T1000 (cell line): ENCODE measurements at regions not wholly inside any gene's neighbourhood (a gene's known extent, or its start where the extent isn't known, plus 50 kb on each side); places are given as distances from the start of the nearest gene placed in this dataset.

Source experiments
- DNase-seq: peaks from one replicate; lab custom pipeline; 2025; ENCODE audit warnings: mixed read lengths; lab: John Stamatoyannopoulos, UW

- DNase-seq = no peak
Measured at GRCh38 chr10:78299851-78300468, 266.3 kb downstream of the RPS24 start.

GRCh38 chr10:78300526-78300925 lies 266.9 kb downstream of the RPS24 start:
- no peak for DNase-seq

GRCh38 chr10:78301481-78301880 lies 267.8 kb downstream of the RPS24 start:
- no peak for DNase-seq

- DNase-seq = no peak
Measured at GRCh38 chr10:78301891-78302738, 268.5 kb downstream of the RPS24 start.

- no peak for DNase-seq
Measured at GRCh38 chr10:78302739-78302988, 269.0 kb downstream of the RPS24 start.

- peak; percentile 93 for DNase-seq
Measured at GRCh38 chr10:78302989-78303854, 269.6 kb downstream of the RPS24 start.

- DNase-seq = no peak
Measured at GRCh38 chr10:78304091-78305045, 270.7 kb downstream of the RPS24 start.

- no peak for DNase-seq
Measured at GRCh38 chr10:78305311-78305710, 271.6 kb downstream of the RPS24 start.

- no peak for DNase-seq
Measured at GRCh38 chr10:78306358-78306757, 272.7 kb downstream of the RPS24 start.

GRCh38 chr10:78307576-78307975 lies 273.9 kb downstream of the RPS24 start:
- DNase-seq = no peak

GRCh38 chr10:78309536-78310237 lies 276.0 kb downstream of the RPS24 start:
- no peak for DNase-seq

- DNase-seq = no peak
Measured at GRCh38 chr10:78310481-78311080, 276.9 kb downstream of the RPS24 start.

GRCh38 chr10:78312197-78313047 lies 278.8 kb downstream of the RPS24 start:
- DNase-seq = no peak

- no peak for DNase-seq
Measured at GRCh38 chr10:78313048-78313381, 279.4 kb downstream of the RPS24 start.

- no peak for DNase-seq
Measured at GRCh38 chr10:78313636-78314035, 280.0 kb downstream of the RPS24 start.

- no peak for DNase-seq
Measured at GRCh38 chr10:78314651-78315050, 281.0 kb downstream of the RPS24 start.

- peak; percentile 38 for DNase-seq
Measured at GRCh38 chr10:78316451-78316931, 282.8 kb downstream of the RPS24 start.

GRCh38 chr10:78318305-78318704 lies 284.6 kb downstream of the RPS24 start:
- DNase-seq = no peak

- DNase-seq = no peak
Measured at GRCh38 chr10:78319371-78319770, 285.7 kb downstream of the RPS24 start.

GRCh38 chr10:78319841-78320240 lies 286.2 kb downstream of the RPS24 start:
- DNase-seq = no peak
